GM12878 (cell line): ENCODE measurements at regions not wholly inside any gene's neighbourhood (a gene's known extent, or its start where the extent isn't known, plus 50 kb on each side); places are given as distances from the start of the nearest gene placed in this dataset.

Experiments
- JUNB ChIP-seq: IDR thresholded peaks from 2 replicates; pipeline ENCODE4 v1.6.1; 2016; ENCODE audit warnings: antibody characterized with exemption, mild to moderate bottlenecking
- MTA2 ChIP-seq: fragments of 450-650 bp; IDR thresholded peaks from 2 replicates; pipeline ENCODE4 v1.6.1; 2016; ENCODE audit warnings: low read depth, mild to moderate bottlenecking, moderate library complexity
- RAD21 ChIP-seq: IDR thresholded peaks from 2 replicates; pipeline ENCODE4 v1.6.1; 2011; ENCODE audit warnings: mild to moderate bottlenecking, low read depth, low read length, moderate library complexity; ENCODE audit not compliant: insufficient read depth
- RFX5 ChIP-seq: IDR thresholded peaks from 2 replicates; pipeline ENCODE4 v1.6.1; 2011; ENCODE audit warnings: low read depth, low read length, improper control_type of control experiment
- ZBED1 ChIP-seq: IDR thresholded peaks from 2 replicates; pipeline ENCODE4 v1.6.1; 2016; ENCODE audit warnings: borderline replicate concordance
- TF ChIP-seq, protein P1 (sequence below): fragments of 450-650 bp; IDR thresholded peaks from 2 replicates; pipeline ENCODE4 v1.6.1; 2016; ENCODE audit warnings: mild to moderate bottlenecking, moderate library complexity, borderline replicate concordance
- TF ChIP-seq, protein P2 (sequence below): IDR thresholded peaks from 2 replicates; pipeline ENCODE4 v1.6.1; 2011; ENCODE audit warnings: low read depth, low read length, improper control_type of control experiment, borderline replicate concordance
- TF ChIP-seq, protein P3 (sequence below): fragments of 450-650 bp; IDR thresholded peaks from 2 replicates; pipeline ENCODE4 v1.6.1; 2014; ENCODE audit warnings: mild to moderate bottlenecking

DNA sequence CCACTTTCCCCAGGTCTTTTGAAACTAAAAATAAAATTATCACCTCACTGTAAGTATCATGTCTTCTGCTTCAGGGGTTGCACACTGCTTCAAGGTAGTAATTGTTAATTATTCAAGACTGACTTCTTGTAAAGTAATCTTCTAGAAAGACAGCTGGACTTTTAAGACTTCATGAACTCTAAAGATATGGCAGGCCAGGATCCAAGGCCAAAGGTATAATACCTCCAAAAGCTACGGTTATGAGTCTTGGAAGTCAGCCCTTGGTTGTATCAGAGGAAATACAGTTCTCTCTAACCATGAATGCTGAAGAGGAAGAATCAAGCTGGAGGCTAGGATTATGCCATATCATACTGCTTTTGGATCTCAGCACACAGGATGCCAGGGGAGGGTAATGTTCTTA is 1346.8 kb upstream of the GJE1 start (continued):
- TF ChIP-seq, protein P1, sequence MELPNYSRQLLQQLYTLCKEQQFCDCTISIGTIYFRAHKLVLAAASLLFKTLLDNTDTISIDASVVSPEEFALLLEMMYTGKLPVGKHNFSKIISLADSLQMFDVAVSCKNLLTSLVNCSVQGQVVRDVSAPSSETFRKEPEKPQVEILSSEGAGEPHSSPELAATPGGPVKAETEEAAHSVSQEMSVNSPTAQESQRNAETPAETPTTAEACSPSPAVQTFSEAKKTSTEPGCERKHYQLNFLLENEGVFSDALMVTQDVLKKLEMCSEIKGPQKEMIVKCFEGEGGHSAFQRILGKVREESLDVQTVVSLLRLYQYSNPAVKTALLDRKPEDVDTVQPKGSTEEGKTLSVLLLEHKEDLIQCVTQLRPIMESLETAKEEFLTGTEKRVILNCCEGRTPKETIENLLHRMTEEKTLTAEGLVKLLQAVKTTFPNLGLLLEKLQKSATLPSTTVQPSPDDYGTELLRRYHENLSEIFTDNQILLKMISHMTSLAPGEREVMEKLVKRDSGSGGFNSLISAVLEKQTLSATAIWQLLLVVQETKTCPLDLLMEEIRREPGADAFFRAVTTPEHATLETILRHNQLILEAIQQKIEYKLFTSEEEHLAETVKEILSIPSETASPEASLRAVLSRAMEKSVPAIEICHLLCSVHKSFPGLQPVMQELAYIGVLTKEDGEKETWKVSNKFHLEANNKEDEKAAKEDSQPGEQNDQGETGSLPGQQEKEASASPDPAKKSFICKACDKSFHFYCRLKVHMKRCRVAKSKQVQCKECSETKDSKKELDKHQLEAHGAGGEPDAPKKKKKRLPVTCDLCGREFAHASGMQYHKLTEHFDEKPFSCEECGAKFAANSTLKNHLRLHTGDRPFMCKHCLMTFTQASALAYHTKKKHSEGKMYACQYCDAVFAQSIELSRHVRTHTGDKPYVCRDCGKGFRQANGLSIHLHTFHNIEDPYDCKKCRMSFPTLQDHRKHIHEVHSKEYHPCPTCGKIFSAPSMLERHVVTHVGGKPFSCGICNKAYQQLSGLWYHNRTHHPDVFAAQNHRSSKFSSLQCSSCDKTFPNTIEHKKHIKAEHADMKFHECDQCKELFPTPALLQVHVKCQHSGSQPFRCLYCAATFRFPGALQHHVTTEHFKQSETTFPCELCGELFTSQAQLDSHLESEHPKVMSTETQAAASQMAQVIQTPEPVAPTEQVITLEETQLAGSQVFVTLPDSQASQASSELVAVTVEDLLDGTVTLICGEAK, result no peak
- TF ChIP-seq RFX5 (no peak), ZBED1 (no peak), JUNB (no peak), RAD21 (no peak), MTA2 (no peak)
- TF ChIP-seq, protein P2, sequence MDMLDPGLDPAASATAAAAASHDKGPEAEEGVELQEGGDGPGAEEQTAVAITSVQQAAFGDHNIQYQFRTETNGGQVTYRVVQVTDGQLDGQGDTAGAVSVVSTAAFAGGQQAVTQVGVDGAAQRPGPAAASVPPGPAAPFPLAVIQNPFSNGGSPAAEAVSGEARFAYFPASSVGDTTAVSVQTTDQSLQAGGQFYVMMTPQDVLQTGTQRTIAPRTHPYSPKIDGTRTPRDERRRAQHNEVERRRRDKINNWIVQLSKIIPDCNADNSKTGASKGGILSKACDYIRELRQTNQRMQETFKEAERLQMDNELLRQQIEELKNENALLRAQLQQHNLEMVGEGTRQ, result no peak
- TF ChIP-seq, protein P3, sequence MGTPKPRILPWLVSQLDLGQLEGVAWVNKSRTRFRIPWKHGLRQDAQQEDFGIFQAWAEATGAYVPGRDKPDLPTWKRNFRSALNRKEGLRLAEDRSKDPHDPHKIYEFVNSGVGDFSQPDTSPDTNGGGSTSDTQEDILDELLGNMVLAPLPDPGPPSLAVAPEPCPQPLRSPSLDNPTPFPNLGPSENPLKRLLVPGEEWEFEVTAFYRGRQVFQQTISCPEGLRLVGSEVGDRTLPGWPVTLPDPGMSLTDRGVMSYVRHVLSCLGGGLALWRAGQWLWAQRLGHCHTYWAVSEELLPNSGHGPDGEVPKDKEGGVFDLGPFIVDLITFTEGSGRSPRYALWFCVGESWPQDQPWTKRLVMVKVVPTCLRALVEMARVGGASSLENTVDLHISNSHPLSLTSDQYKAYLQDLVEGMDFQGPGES, result no peak
- TF ChIP-seq, all 136 proteins: peak for 0
